ENCODE measurements at regions not wholly inside any gene's neighbourhood (a gene's known extent, or its start where the extent isn't known, plus 50 kb on each side); places are given as distances from the start of the nearest gene placed in this dataset.

- no peaks in the 10 kb centered on the region for H3K27me3 ChIP-seq (replicated peaks in 1 of 7)
- no peak overlapping the region for H3K4me3 ChIP-seq
- H3K9me3 ChIP-seq = peaks cover 0 to 25% (median 21%) of the 10 kb centered on the region in 8 donors
- 59 to 77% (median 64%) methylated on average over 1 of the region's 1 CpG for WGBS, 5 donors
- no peak overlapping the region for H3K27ac ChIP-seq
- DNase-seq = no peak
- H3K4me1 ChIP-seq = peaks cover 0 to 6% (median 0%) of the 10 kb centered on the region in 6 donors
- intact Hi-C loops (cut with DNase I; ENCODE audit: low total_unique reads) = no loop called here
- no peak for TF ChIP-seq POLR2AphosphoS5 (IDR thresholded peaks at IDR 0.05)
- no peak for TF ChIP-seq POLR2A (IDR thresholded peaks at IDR 0.05)
- TF ChIP-seq, protein P1, sequence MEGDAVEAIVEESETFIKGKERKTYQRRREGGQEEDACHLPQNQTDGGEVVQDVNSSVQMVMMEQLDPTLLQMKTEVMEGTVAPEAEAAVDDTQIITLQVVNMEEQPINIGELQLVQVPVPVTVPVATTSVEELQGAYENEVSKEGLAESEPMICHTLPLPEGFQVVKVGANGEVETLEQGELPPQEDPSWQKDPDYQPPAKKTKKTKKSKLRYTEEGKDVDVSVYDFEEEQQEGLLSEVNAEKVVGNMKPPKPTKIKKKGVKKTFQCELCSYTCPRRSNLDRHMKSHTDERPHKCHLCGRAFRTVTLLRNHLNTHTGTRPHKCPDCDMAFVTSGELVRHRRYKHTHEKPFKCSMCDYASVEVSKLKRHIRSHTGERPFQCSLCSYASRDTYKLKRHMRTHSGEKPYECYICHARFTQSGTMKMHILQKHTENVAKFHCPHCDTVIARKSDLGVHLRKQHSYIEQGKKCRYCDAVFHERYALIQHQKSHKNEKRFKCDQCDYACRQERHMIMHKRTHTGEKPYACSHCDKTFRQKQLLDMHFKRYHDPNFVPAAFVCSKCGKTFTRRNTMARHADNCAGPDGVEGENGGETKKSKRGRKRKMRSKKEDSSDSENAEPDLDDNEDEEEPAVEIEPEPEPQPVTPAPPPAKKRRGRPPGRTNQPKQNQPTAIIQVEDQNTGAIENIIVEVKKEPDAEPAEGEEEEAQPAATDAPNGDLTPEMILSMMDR (IDR thresholded peaks at IDR 0.05 in 8 of 11, conservative IDR thresholded peaks at IDR 0.05 in 3 of 11) = no peak
- H3K36me3 ChIP-seq = no peaks in the 10 kb centered on the region
These were observed 129.1 kb upstream of the MAP1B start for GRCh38 chr5:71978216-71978615.

- H3K27me3 ChIP-seq (replicated peaks in 1 of 7) = no peaks in the 10 kb centered on the region
- H3K9me3 ChIP-seq = peaks cover 0 to 31% (median 24%) of the 10 kb centered on the region in 8 donors
- H3K4me3 ChIP-seq = no peak overlapping the region
- 42 to 71% (median 61%) methylated on average over 2 of the region's 2 CpGs for WGBS, 5 donors
- no peak overlapping the region for H3K27ac ChIP-seq
- H3K4me1 ChIP-seq = no peaks in the 10 kb centered on the region
- no peak for TF ChIP-seq POLR2AphosphoS5 (IDR thresholded peaks at IDR 0.05)
- TF ChIP-seq, protein P1 (IDR thresholded peaks at IDR 0.05 in 8 of 11, conservative IDR thresholded peaks at IDR 0.05 in 3 of 11) = no peak
- H3K36me3 ChIP-seq = no peaks in the 10 kb centered on the region
- DNase-seq = no peak
- intact Hi-C loops (cut with DNase I; ENCODE audit: low total_unique reads) = no loop called here
These were observed 124.4 kb upstream of the MAP1B start for GRCh38 chr5:71982717-71983395.

DNA sequence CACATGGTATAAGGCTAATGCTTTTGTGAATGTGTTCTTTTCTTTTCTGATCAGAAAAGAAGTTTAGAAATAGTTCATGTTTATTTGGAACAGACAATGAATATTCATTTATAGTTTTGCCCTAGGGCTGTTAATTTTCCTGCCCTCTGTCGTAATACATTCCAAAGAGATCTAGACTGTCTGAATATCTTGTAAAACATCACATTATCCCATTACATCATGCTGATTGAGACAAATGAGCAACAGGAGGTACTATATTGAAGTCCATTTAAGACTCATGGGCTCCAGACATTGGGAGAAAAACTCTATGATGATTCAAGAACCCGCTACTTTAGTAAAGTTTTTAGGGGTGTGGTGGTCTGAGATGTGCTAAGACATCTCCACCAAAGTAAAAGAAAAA is 121.2 kb upstream of the MAP1B start:
- no peaks in the 10 kb centered on the region for H3K27me3 ChIP-seq (replicated peaks in 1 of 7)
- DNase-seq = no peak
- no peak overlapping the region for H3K27ac ChIP-seq
- intact Hi-C loops (cut with DNase I; ENCODE audit: low total_unique reads) = no loop called here
- no peak for TF ChIP-seq POLR2AphosphoS5 (IDR thresholded peaks at IDR 0.05)
- TF ChIP-seq, protein P1 (IDR thresholded peaks at IDR 0.05 in 8 of 11, conservative IDR thresholded peaks at IDR 0.05 in 3 of 11) = no peak
- TF ChIP-seq POLR2A (IDR thresholded peaks at IDR 0.05) = no peak
- H3K4me1 ChIP-seq = no peaks in the 10 kb centered on the region
- H3K4me3 ChIP-seq = no peak overlapping the region
- H3K9me3 ChIP-seq = peaks cover 0 to 28% (median 22%) of the 10 kb centered on the region in 8 donors
- 48 to 75% (median 69%) methylated on average over 2 of the region's 2 CpGs for WGBS, 5 donors
- H3K36me3 ChIP-seq = no peaks in the 10 kb centered on the region

GRCh38 chr5:71988808-71989207 is 118.5 kb upstream of the MAP1B start:
- no peak for DNase-seq
- H3K36me3 ChIP-seq = no peaks in the 10 kb centered on the region
- H3K4me3 ChIP-seq = no peak overlapping the region
- intact Hi-C loops (cut with DNase I; ENCODE audit: low total_unique reads) = no loop called here
- H3K9me3 ChIP-seq = peaks cover 0 to under 1% (median 0%) of the 10 kb centered on the region in 8 donors
- H3K27ac ChIP-seq = no peak overlapping the region
- H3K27me3 ChIP-seq (replicated peaks in 1 of 7) = no peaks in the 10 kb centered on the region
- no peaks in the 10 kb centered on the region for H3K4me1 ChIP-seq
- 57 to 79% (median 63%) methylated on average over 1 of the region's 1 CpG for WGBS, 5 donors
- TF ChIP-seq POLR2A (IDR thresholded peaks at IDR 0.05) (no peak), POLR2AphosphoS5 (IDR thresholded peaks at IDR 0.05) (no peak)
- TF ChIP-seq, protein P1 (IDR thresholded peaks at IDR 0.05 in 8 of 11, conservative IDR thresholded peaks at IDR 0.05 in 3 of 11) = no peak

Measured in spleen (tissue), 11 donors.